A673 (cell line): ENCODE measurements at regions not wholly inside any gene's neighbourhood (a gene's known extent, or its start where the extent isn't known, plus 50 kb on each side); places are given as distances from the start of the nearest gene placed in this dataset.

Experiments used
- BruUV-seq: library from RNA; stranded (reverse); fragments of 400-500 nt; replicated peaks from 2 replicates; lab custom pipeline; 2021; lab: Mats Ljungman, UMichigan
- CTCF ChIA-PET: fragments of 300-600 bp; sonication (Branson Sonifier 250); formaldehyde crosslinking; loops from one replicate; lab custom pipeline; 2022; ENCODE audit warnings: antibody characterized with exemption; lab: Charles Lee
- POLR2A ChIA-PET: fragments of 300-600 bp; sonication (Branson Sonifier 250); formaldehyde crosslinking; loops from one replicate; lab custom pipeline; 2022; ENCODE audit warnings: antibody characterized with exemption; ENCODE audit not compliant: low non-redundant PET; lab: Charles Lee
- DNase-seq: peaks from one replicate; pipeline ENCODE4 v3.0.0-alpha.2; 2015; ENCODE audit warnings: low spot score
- H3K27ac ChIP-seq: fragments of 200-600 bp; sonication (generic); 2 replicates; pipeline ENCODE4 v1.5.1; 2016; ENCODE audit warnings: mixed run types, low read depth, mild to moderate bottlenecking, mixed read lengths, antibody characterized with exemption, low read length; ENCODE audit not compliant: poor library complexity, severe bottlenecking
- H3K27me3 ChIP-seq: fragments of 200-600 bp; sonication (generic); replicated peaks from 2 replicates; pipeline ENCODE4 v1.6.1; 2017; ENCODE audit warnings: mixed run types, low read depth, mild to moderate bottlenecking, mixed read lengths, antibody characterized with exemption, low read length; ENCODE audit not compliant: insufficient read depth, poor library complexity
- H3K36me3 ChIP-seq: fragments of 200-600 bp; sonication (generic); 2 replicates; pipeline ENCODE4 v1.6.1; 2016; ENCODE audit warnings: mixed run types, mild to moderate bottlenecking, mixed read lengths, antibody characterized with exemption, low read length; ENCODE audit not compliant: insufficient read depth, poor library complexity, severe bottlenecking
- H3K4me1 ChIP-seq: fragments of 200-600 bp; sonication (generic); 2 replicates; pipeline ENCODE4 v1.6.1; 2017; ENCODE audit warnings: mixed run types, mild to moderate bottlenecking, mixed read lengths, antibody characterized with exemption, low read length; ENCODE audit not compliant: insufficient read depth, poor library complexity, severe bottlenecking
- H3K4me3 ChIP-seq: fragments of 200-600 bp; sonication (generic); 2 replicates; pipeline ENCODE4 v1.5.1; 2016; ENCODE audit warnings: low read depth, mixed run types, mild to moderate bottlenecking, mixed read lengths, low read length; ENCODE audit not compliant: poor library complexity, severe bottlenecking
- H3K9me3 ChIP-seq: fragments of 200-600 bp; sonication (generic); 2 replicates; pipeline ENCODE4 v1.6.1; 2016; ENCODE audit warnings: mixed run types, low read depth, mild to moderate bottlenecking, mixed read lengths, antibody characterized with exemption, low read length; ENCODE audit not compliant: poor library complexity, severe bottlenecking
- CTCF ChIP-seq: fragments of 300-800, 200-600 bp; sonication (generic); conservative IDR thresholded peaks from 2 replicates; pipeline ENCODE4 v1.5.1; 2017; ENCODE audit warnings: low read depth, mild to moderate bottlenecking, antibody characterized with exemption, low read length, moderate library complexity, mixed read lengths
- EZH2 ChIP-seq: fragments of 200-600 bp; sonication (generic); IDR thresholded peaks from 2 replicates; pipeline ENCODE4 v1.6.1; 2017; ENCODE audit warnings: borderline replicate concordance, low read depth, mild to moderate bottlenecking, mixed read lengths, antibody characterized with exemption, low read length; ENCODE audit not compliant: poor library complexity, severe bottlenecking
- intact Hi-C: fragments of 100-400 bp; cut with micrococcal nuclease; formaldehyde crosslinking; loops from one replicate; pipeline ENCODE4 v1.10.0; 2022; ENCODE audit not compliant: unreplicated experiment

- Histone ChIP-seq H3K9me3 (no peaks in the 10 kb centered on the region), H3K27me3 (peaks cover 6% of the 10 kb centered on the region), H3K4me1 (no peaks in the 10 kb centered on the region), H3K4me3 (no peak overlapping the region), H3K36me3 (no peaks in the 10 kb centered on the region), H3K27ac (no peak overlapping the region)
- TF ChIP-seq CTCF, result no peak
- TF ChIP-seq EZH2, result no peak
- DNase-seq, result no peak
- POLR2A ChIA-PET, result no interaction called here
- BruUV-seq, result no TSS peak
- CTCF ChIA-PET, result no interaction called here
- intact Hi-C loops, result no loop called here
Observed at GRCh38 chr15:57883701-57884100, 177.2 kb downstream of the POLR2M start.

DNA sequence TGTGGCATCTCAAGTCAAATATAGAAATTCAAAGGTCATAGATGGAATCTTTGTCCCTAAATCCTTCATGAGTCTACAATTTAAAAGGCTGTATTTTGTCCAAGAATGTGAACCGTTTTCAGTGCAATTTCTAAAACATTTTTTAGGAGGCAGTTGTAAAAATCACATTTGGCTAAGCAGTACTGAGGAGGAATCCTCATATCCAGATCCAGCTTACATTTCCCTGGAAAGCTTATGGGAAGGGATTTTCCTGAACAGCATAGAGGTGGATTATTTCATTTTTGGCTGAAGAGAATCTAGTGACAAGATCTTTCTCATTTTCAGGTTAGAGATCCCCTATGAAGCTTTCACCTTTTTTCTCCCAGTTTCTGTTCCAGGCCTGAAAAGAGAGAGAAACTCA, 178.4 kb downstream of the POLR2M start:
- ChIA-PET POLR2A (no interaction called here), CTCF (no interaction called here)
- DNase-seq, result no peak
- no peaks in the 10 kb centered on the region for H3K9me3 ChIP-seq
- intact Hi-C loops, result no loop called here
- peaks cover 6% of the 10 kb centered on the region for H3K27me3 ChIP-seq
- TF ChIP-seq CTCF, result no peak
- no peak for TF ChIP-seq EZH2
- no peaks in the 10 kb centered on the region for H3K36me3 ChIP-seq
- no peaks in the 10 kb centered on the region for H3K4me1 ChIP-seq
- H3K27ac ChIP-seq, result no peak overlapping the region
- BruUV-seq, result no TSS peak
- no peak overlapping the region for H3K4me3 ChIP-seq

- Histone ChIP-seq H3K9me3 (no peaks in the 10 kb centered on the region), H3K36me3 (no peaks in the 10 kb centered on the region), H3K27ac (no peak overlapping the region), H3K27me3 (peaks cover 6% of the 10 kb centered on the region), H3K4me1 (no peaks in the 10 kb centered on the region), H3K4me3 (no peak overlapping the region)
- BruUV-seq, result no TSS peak
- intact Hi-C loops, result no loop called here
- TF ChIP-seq EZH2 (no peak), CTCF (no peak)
- ChIA-PET CTCF (no interaction called here), POLR2A (no interaction called here)
- no peak for DNase-seq
Observed at GRCh38 chr15:57885435-57885834, 178.9 kb downstream of the POLR2M start.
